ENCODE measurements at regions not wholly inside any gene's neighbourhood (a gene's known extent, or its start where the extent isn't known, plus 50 kb on each side); places are given as distances from the start of the nearest gene placed in this dataset.

DNA sequence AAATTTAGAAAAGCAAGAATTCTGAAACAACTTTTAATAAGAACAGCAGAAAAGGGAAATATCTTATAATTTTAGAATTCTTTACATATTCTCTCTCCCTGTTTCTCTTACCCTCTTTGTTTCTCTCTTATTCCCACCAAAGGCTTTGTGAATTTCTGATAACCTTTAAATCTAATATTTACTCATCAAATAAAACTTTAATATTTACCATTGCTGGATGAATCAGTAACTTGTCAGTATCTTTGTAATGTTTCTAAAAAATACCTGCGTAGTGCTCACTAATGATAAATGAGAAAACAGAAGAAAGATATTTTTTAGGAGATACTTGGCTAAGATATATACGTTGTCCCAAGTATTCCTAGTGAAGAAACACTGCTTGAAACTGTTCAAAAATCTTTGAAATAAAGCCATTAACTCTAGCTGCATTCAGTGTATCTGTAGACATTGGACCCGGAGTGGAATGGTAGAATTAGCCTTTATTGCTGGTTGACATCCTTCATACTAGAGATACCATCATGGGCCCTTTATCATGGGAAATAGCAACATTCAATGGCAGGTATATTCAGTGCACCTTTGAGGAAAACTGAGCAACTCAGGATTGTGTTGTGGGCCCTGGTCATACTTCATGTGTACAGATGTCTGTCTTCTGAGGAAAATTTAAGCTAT is 2160.4 kb downstream of the MAT2B start:
- Histone ChIP-seq H3K9me1 (replicated peaks; ENCODE audit: control insufficient read depth, extremely low read depth, insufficient read depth, low read length) (no peaks in the 10 kb centered on the region), H3K27me3 (ENCODE audit: control insufficient read depth in 2 of 2, insufficient read depth in 2 of 2, low read length in 2 of 2) (no peaks in the 10 kb centered on the region), H2AFZ (ENCODE audit: low read depth, low read length) (no peak overlapping the region), H3K36me3 (ENCODE audit: control insufficient read depth in 2 of 2, extremely low read depth in 1 of 2, insufficient read depth in 2 of 2, low read length in 2 of 2) (no peaks in the 10 kb centered on the region), H4K20me1 (replicated peaks; ENCODE audit: control insufficient read depth, extremely low read depth, insufficient read depth, low read length) (no peaks in the 10 kb centered on the region), H3K79me2 (ENCODE audit: control insufficient read depth, insufficient read depth, low read length) (no peaks in the 10 kb centered on the region), H3K4me3 (replicated peaks in 1 of 3; ENCODE audit: insufficient read depth in 1 of 3, low read depth in 1 of 3, low read length in 3 of 3) (no peak overlapping the region), H3K4me2 (ENCODE audit: insufficient read depth, low read length) (no peak overlapping the region), H3K4me1 (ENCODE audit: control insufficient read depth, extremely low read depth, insufficient read depth, low read length) (no peaks in the 10 kb centered on the region), H3K27ac (ENCODE audit: insufficient read depth, low read depth, low read length) (no peak overlapping the region), H3K9me3 (replicated peaks; ENCODE audit: control insufficient read depth, insufficient read depth, low read length) (peaks cover 3% of the 10 kb centered on the region), H3K9ac (replicated peaks; ENCODE audit: extremely low read depth, insufficient read depth, low read length) (no peak overlapping the region)
- DNase-seq (ENCODE audit: low read depth, low spot score) = no peak
- no peak for TF ChIP-seq MYC (IDR thresholded peaks at IDR 0.05; ENCODE audit: low read depth, low read length)
- TF ChIP-seq MAX (IDR thresholded peaks at IDR 0.05; ENCODE audit: insufficient read depth, insufficient read length) = no peak
- TF ChIP-seq JUN (IDR thresholded peaks at IDR 0.05; ENCODE audit: borderline replicate concordance, insufficient read depth, insufficient read length, low read depth) = no peak
- TF ChIP-seq GATA2 (IDR thresholded peaks at IDR 0.05; ENCODE audit: insufficient read depth, insufficient read length, low read depth, low read length) = no peak
- TF ChIP-seq POLR2A (IDR thresholded peaks at IDR 0.05; ENCODE audit: low read depth, low read length) = no peak
- no peak for TF ChIP-seq CTCF (IDR thresholded peaks at IDR 0.05; ENCODE audit: extremely low read depth in 1 of 2, insufficient read depth in 1 of 2, low read depth in 1 of 2, low read length in 2 of 2)
- no peak for TF ChIP-seq POLR2AphosphoS5 (IDR thresholded peaks at IDR 0.05; ENCODE audit: insufficient read depth, low read depth, low read length)
- TF ChIP-seq EZH2 (IDR thresholded peaks at IDR 0.05; ENCODE audit: borderline replicate concordance, low read depth, low read length, severe bottlenecking) = no peak
- TF ChIP-seq FOS (IDR thresholded peaks at IDR 0.05; ENCODE audit: borderline replicate concordance, insufficient read depth, low read length) = no peak
- intact Hi-C loops (cut with micrococcal nuclease) (no loop called here), dilution Hi-C loops (cut with MboI; ENCODE audit: extremely low pct_ligation_motif_present, low sequenced_read_pairs) (no loop called here)
- ChIA-PET CTCF (no interaction called here), POLR2A (no interaction called here)
- no peak for FAIRE-seq
- no TSS peak for BruUV-seq (replicated peaks)

Measured in endothelial cell of umbilical vein (primary cell).